T-cell (primary cell): ENCODE measurements at regions not wholly inside any gene's neighbourhood (a gene's known extent, or its start where the extent isn't known, plus 50 kb on each side); places are given as distances from the start of the nearest gene placed in this dataset.
"Not testable (repeated sequence)": the region's sequence is repeated elsewhere in the genome, so short reads cannot be mapped to it uniquely, and the experiment has no call there.

Experiments
- ATAC-seq, 4 experiments: fragments of 200-7000 bp in 3 of 4; fragments of 150-1000 bp in 1 of 4; cut with Tn5 transposase; replicated peaks in 1 of 4; 1 replicate in 3 of 4; 2 replicates in 1 of 4; pipeline ENCODE4 v1.10.0; 2021; ENCODE audit warnings: moderate library complexity in 3 of 4, mild to moderate bottlenecking in 2 of 4, moderate number of reproducible peaks in 1 of 4
- CTCF ChIA-PET, 2 donors: fragments of 300-600 bp; sonication (Branson Sonifier 250); formaldehyde crosslinking; loops; one replicate each; lab custom pipeline; 2022; ENCODE audit warnings: antibody characterized with exemption in 2 of 2; lab: Charles Lee
- POLR2A ChIA-PET, 2 donors: fragments of 300-600 bp; sonication (Branson Sonifier 250); formaldehyde crosslinking; loops; one replicate each; lab custom pipeline; 2022; ENCODE audit warnings: antibody characterized with exemption in 2 of 2; lab: Charles Lee
- DNase-seq, 35 experiments: peaks; one replicate each; pipeline versions ENCODE4 v3.0.0 to v3.0.0-alpha.2; 2013 to 2023
- H3K27ac ChIP-seq: one replicate; pipeline ENCODE4 v1.5.1; 2013; ENCODE audit warnings: low read length
- H3K27me3 ChIP-seq, 2 experiments: replicated peaks in 1 of 2; 1 replicate in 1 of 2; 2 replicates in 1 of 2; pipeline versions ENCODE4 v1.6.1 to v1.7.0; 2013; ENCODE audit warnings: low read length in 1 of 2, mixed read lengths in 1 of 2; ENCODE audit not compliant: control insufficient read depth in 2 of 2, insufficient read depth in 2 of 2; ENCODE audit errors: extremely low read depth in 1 of 2
- H3K36me3 ChIP-seq, 2 donors: 1 replicate in 1 of 2; 2 replicates in 1 of 2; pipeline versions ENCODE4 v1.6.1 to v1.7.0; 2013; ENCODE audit warnings: low read length in 1 of 2; ENCODE audit not compliant: control insufficient read depth in 2 of 2, insufficient read depth in 1 of 2; ENCODE audit errors: extremely low read depth in 1 of 2
- H3K4me1 ChIP-seq, 2 experiments: 1 replicate in 1 of 2; 2 replicates in 1 of 2; pipeline versions ENCODE4 v1.6.1 to v1.7.0; 2013; ENCODE audit warnings: low read length in 2 of 2, mixed read lengths in 1 of 2; ENCODE audit not compliant: insufficient read depth in 2 of 2, control insufficient read depth in 1 of 2; ENCODE audit errors: extremely low read depth in 1 of 2
- H3K4me3 ChIP-seq, 2 donors: 1 replicate in 1 of 2; 2 replicates in 1 of 2; pipeline versions ENCODE4 v1.5.1 to v1.7.0; 2013; ENCODE audit warnings: mild to moderate bottlenecking in 2 of 2, low read length in 1 of 2, moderate library complexity in 1 of 2; ENCODE audit not compliant: control insufficient read depth in 1 of 2; ENCODE audit errors: extremely low read depth in 1 of 2
- H3K9me3 ChIP-seq: 2 replicates; pipeline ENCODE4 v1.7.0; 2013
- H3K27ac Mint-ChIP-seq, 2 donors: one replicate each; pipeline ENCODE4 v1.8.0; 2020 to 2021; ENCODE audit warnings: mild to moderate bottlenecking in 2 of 2, mixed read lengths in 2 of 2
- H3K27me3 Mint-ChIP-seq, 2 donors: one replicate each; pipeline ENCODE4 v1.8.0; 2021 to 2022; ENCODE audit warnings: mixed read lengths in 2 of 2
- H3K36me3 Mint-ChIP-seq: one replicate; pipeline ENCODE4 v1.8.0; 2021; ENCODE audit warnings: mixed read lengths
- H3K4me1 Mint-ChIP-seq, 3 donors: one replicate each; pipeline ENCODE4 v1.8.0; 2020 to 2022; ENCODE audit warnings: mixed read lengths in 3 of 3, mild to moderate bottlenecking in 1 of 3
- H3K4me3 Mint-ChIP-seq, 3 donors: one replicate each; pipeline ENCODE4 v1.8.0; 2020 to 2022; ENCODE audit warnings: mild to moderate bottlenecking in 3 of 3, mixed read lengths in 3 of 3, moderate library complexity in 3 of 3
- H3K9me3 Mint-ChIP-seq, 3 donors: one replicate each; pipeline ENCODE4 v1.8.0; 2020 to 2022; ENCODE audit warnings: mixed read lengths in 3 of 3
- WGBS: methylation state at CpG from one replicate; pipeline ENCODE4 v1.1.5; 2013; ENCODE audit warnings: missing lambda C conversion rate; ENCODE audit not compliant: insufficient coverage; 5-methylcytosine and 5-hydroxymethylcytosine counted together

- H3K4me3 ChIP-seq, result no peak overlapping the region
- ChIA-PET POLR2A (no interaction called here), CTCF (no interaction called here)
- ATAC-seq (no peak), DNase-seq (no peak)
- no peaks in the 10 kb centered on the region for H3K36me3 Mint-ChIP-seq
- no peaks in the 10 kb centered on the region for H3K4me1 Mint-ChIP-seq
- no peaks in the 10 kb centered on the region for H3K9me3 Mint-ChIP-seq
- no peak overlapping the region for H3K27ac Mint-ChIP-seq
- H3K4me1 ChIP-seq, result no peaks in the 10 kb centered on the region
- H3K36me3 ChIP-seq, result no peaks in the 10 kb centered on the region
- no peak overlapping the region for H3K4me3 Mint-ChIP-seq
- WGBS, result no CpG with 5 or more reads among the region's 1 CpG
- peaks cover 0 to 3% of the 10 kb centered on the region in 2 experiments for H3K27me3 ChIP-seq
- no peaks in the 10 kb centered on the region for H3K9me3 ChIP-seq
- no peak overlapping the region for H3K27ac ChIP-seq
- H3K27me3 Mint-ChIP-seq, result peaks cover 12 to 16% of the 10 kb centered on the region in 2 donors
These were observed 64.1 kb upstream of the KBTBD8 start for GRCh38 chr3:66934041-66934440.

- no peak for DNase-seq
- Mint-ChIP-seq H3K27me3 (peaks cover 15 to 16% of the 10 kb centered on the region in 2 donors), H3K9me3 (no peaks in the 10 kb centered on the region), H3K36me3 (no peaks in the 10 kb centered on the region), H3K4me1 (no peaks in the 10 kb centered on the region), H3K4me3 (no peak overlapping the region), H3K27ac (no peak overlapping the region)
- no CpG with 5 or more reads among the region's 3 CpGs for WGBS
- Histone ChIP-seq H3K27me3 (peaks cover 0 to 3% of the 10 kb centered on the region in 2 experiments), H3K9me3 (no peaks in the 10 kb centered on the region), H3K27ac (no peak overlapping the region), H3K36me3 (no peaks in the 10 kb centered on the region), H3K4me1 (no peaks in the 10 kb centered on the region), H3K4me3 (no peak overlapping the region)
- ChIA-PET POLR2A (no interaction called here), CTCF (no interaction called here)
- ATAC-seq, result no peak
These were observed 63.4 kb upstream of the KBTBD8 start for GRCh38 chr3:66934725-66935124.

- H3K4me3 ChIP-seq, H3K27ac Mint-ChIP-seq, H3K27ac ChIP-seq, H3K9me3 ChIP-seq, POLR2A ChIA-PET, H3K9me3 Mint-ChIP-seq, H3K4me3 Mint-ChIP-seq, H3K27me3 ChIP-seq, H3K36me3 ChIP-seq, ATAC-seq, H3K4me1 ChIP-seq, H3K36me3 Mint-ChIP-seq, H3K4me1 Mint-ChIP-seq, DNase-seq: not testable (repeated sequence)
- peaks cover 16 to 18% of the 10 kb centered on the region in 2 donors for H3K27me3 Mint-ChIP-seq
- 62% methylated on average over 5 of the region's 6 CpGs for WGBS
- CTCF ChIA-PET, result interaction anchor here (0.9 to 1.2 kb wide), 2 partner anchors 10 to 441 kb away, joined by 3 to 4 read pairs; no protein-coding TSS in a partner anchor
These were observed 61.1 kb upstream of the KBTBD8 start for GRCh38 chr3:66937041-66937440.

GRCh38 chr3:66938338-66938963, 59.7 kb upstream of the KBTBD8 start:
- Histone ChIP-seq H3K27me3 (no peaks in the 10 kb centered on the region), H3K9me3 (no peaks in the 10 kb centered on the region), H3K4me3 (no peak overlapping the region), H3K36me3 (no peaks in the 10 kb centered on the region), H3K27ac (no peak overlapping the region), H3K4me1 (no peaks in the 10 kb centered on the region)
- Mint-ChIP-seq H3K27ac (no peak overlapping the region), H3K36me3 (no peaks in the 10 kb centered on the region), H3K9me3 (no peaks in the 10 kb centered on the region), H3K4me1 (no peaks in the 10 kb centered on the region), H3K4me3 (no peak overlapping the region), H3K27me3 (peaks cover 16 to 18% of the 10 kb centered on the region in 2 donors)
- ATAC-seq (peak in 2 of 4 experiments; percentile 26 to 29), DNase-seq (peak in 16 of 35 experiments; percentile 0 to 65 (median 8))
- ChIA-PET CTCF (interaction anchor here (0.5 to 2.3 kb wide), 11 partner anchors 9 to 1980 kb away, joined by 3 to 9 read pairs (median 4); no protein-coding TSS in a partner anchor), POLR2A (no interaction called here)
- WGBS, result 43% methylated on average over 1 of the region's 5 CpGs

GRCh38 chr3:66948041-66948440, 50.1 kb upstream of the KBTBD8 start:
- H3K4me1 Mint-ChIP-seq, result no peaks in the 10 kb centered on the region
- H3K27ac Mint-ChIP-seq, result no peak overlapping the region
- Histone ChIP-seq H3K4me1 (no peaks in the 10 kb centered on the region), H3K4me3 (no peak overlapping the region), H3K9me3 (no peaks in the 10 kb centered on the region), H3K27ac (no peak overlapping the region), H3K36me3 (no peaks in the 10 kb centered on the region), H3K27me3 (no peaks in the 10 kb centered on the region)
- H3K27me3 Mint-ChIP-seq, result peaks cover 0 to 5% of the 10 kb centered on the region in 2 donors
- no peaks in the 10 kb centered on the region for H3K9me3 Mint-ChIP-seq
- no peaks in the 10 kb centered on the region for H3K36me3 Mint-ChIP-seq
- H3K4me3 Mint-ChIP-seq, result no peak overlapping the region
- POLR2A ChIA-PET, result no interaction called here
- CTCF ChIA-PET, result no interaction called here
- DNase-seq (no peak), ATAC-seq (no peak)
- WGBS, result no CpG with 5 or more reads among the region's 2 CpGs
